NK-92 treated with Interleukin-12 subunit alpha and Interleukin-12 subunit beta, amount 100 ng/mL, for 24 hours (cell line): ENCODE measurements at regions not wholly inside any gene's neighbourhood (a gene's known extent, or its start where the extent isn't known, plus 50 kb on each side); places are given as distances from the start of the nearest gene placed in this dataset.

Experiments
- DNase-seq: peaks from one replicate; lab custom pipeline; 2025; lab: John Stamatoyannopoulos, UW

- no peak for DNase-seq
These were observed 165.5 kb upstream of the OPRM1 start for GRCh38 chr6:153873541-153873940.

GRCh38 chr6:153872946-153873345 is 166.1 kb upstream of the OPRM1 start:
- no peak for DNase-seq

DNA sequence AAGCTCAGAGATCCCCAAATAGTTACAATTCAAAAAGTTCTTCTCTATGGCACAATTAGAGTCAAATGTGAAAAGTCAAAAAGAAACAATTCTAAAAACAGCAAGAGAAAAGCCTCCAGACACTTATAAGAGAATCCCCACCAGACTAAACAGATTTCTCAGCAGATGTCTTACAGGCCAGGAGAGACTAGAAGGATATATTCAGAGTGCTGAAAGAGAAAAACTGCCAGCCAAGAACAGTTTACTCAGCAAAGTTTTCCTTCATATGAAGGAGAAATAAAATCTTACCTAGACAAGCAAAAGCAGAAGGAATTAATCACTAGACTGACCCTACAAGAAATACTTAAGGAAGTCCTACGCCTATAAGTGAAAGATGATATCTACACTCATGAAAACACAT is 176.1 kb upstream of the OPRM1 start:
- no peak for DNase-seq

DNA sequence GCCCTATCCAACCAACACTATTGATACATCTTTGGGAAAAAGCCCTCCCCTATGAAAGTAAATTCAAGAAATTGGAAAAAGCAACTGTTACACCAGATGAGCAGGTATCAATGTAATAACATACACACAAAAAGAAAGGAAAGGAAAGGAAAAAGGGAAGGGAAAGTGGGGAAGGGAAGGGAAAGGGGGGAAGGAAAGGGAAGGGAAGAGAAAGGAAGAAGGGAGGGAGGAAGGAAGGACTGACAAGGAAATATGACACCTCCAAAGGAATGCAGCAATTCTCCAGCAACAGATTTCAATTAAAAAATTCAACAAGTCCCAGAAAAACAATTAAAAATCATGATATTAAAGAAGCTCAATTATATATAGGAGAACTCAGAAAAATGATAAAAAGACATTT is 176.9 kb upstream of the OPRM1 start:
- no peak for DNase-seq

DNA sequence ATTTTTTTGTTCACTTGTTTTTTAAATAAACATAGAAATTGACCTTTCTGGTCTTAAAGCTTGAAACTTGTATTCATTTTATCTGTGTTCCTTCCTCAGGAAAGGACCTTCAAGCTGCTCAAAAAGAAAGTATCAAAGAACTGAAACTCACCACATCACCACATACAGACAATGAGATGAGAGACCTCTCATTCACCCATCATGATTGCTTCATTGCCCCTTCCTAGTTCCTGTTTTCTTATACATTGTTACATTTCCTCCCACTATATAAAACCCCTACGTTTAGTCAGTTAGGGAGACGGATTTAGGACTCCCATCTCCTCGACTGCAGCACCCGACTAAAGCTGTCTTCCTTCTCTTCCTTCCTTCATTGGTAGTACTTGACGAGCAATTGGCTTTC is 180.5 kb upstream of the OPRM1 start:
- no peak for DNase-seq

DNA sequence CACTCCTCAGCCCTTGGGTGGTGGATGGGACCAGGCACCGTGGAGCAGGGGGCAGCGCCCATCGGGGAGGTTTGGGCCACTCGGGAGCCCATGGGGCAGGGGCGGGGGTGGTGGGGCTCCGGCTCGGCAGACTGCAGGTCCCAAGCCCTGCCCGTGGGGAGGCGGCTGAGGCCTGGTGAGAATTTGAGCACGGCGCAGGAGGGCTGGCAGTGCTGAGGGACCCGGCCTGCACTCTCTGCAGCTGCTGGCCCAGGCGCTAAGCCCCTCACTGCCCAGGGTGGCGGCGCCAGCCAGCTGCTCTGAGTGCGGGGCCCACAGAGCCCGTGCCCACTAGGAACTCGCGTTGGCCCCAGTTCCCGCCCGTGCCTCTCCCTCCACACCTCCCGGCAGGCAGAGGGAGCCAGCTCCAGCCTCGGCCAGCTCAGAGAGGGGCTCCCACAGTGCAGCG is 182.1 kb upstream of the OPRM1 start:
- no peak for DNase-seq

- DNase-seq: no peak
These were observed 186.6 kb upstream of the OPRM1 start for GRCh38 chr6:153852481-153852880.

DNA sequence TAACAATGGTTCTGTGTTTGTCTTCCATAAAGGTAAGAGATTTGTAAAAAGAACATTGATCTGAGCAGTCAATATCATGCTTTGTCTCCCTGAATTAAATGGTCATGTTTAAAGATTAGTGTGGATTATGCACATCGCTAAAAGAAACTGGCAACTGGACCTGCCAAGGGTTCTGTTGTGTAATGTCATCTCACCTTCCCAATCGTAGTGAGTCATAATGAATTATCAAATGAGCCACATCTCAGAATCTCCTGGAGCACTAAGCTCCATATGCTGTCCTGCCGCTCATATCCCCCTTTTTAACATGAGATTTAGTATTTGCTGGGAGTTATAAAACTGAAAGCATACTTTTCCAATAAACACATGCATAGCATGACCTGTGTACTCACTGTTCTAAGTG is 187.0 kb upstream of the OPRM1 start:
- DNase-seq: no peak

- DNase-seq: no peak
These were observed 189.8 kb upstream of the OPRM1 start for GRCh38 chr6:153849072-153849779.

DNA sequence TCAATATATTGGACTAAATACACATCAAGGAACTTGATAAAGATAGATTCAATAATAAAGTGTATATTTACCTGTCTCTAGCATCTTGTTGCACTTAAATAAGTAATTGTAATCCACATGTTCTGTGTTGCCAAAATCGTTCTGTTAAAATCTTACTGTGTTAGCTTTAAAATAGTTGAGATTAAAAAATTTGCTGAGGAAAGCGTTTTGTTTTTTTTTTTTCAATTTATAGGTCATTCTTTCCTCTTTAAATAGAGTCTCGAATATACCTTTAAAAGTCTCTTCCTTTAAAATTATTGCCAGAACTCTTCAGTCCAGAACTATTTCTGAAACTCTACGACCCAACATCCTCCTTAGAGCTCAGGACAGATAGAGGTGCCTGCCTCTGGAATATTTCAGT is 195.6 kb upstream of the OPRM1 start:
- no peak for DNase-seq

- no peak for DNase-seq
These were observed 196.5 kb upstream of the OPRM1 start for GRCh38 chr6:153842491-153842890.

DNA sequence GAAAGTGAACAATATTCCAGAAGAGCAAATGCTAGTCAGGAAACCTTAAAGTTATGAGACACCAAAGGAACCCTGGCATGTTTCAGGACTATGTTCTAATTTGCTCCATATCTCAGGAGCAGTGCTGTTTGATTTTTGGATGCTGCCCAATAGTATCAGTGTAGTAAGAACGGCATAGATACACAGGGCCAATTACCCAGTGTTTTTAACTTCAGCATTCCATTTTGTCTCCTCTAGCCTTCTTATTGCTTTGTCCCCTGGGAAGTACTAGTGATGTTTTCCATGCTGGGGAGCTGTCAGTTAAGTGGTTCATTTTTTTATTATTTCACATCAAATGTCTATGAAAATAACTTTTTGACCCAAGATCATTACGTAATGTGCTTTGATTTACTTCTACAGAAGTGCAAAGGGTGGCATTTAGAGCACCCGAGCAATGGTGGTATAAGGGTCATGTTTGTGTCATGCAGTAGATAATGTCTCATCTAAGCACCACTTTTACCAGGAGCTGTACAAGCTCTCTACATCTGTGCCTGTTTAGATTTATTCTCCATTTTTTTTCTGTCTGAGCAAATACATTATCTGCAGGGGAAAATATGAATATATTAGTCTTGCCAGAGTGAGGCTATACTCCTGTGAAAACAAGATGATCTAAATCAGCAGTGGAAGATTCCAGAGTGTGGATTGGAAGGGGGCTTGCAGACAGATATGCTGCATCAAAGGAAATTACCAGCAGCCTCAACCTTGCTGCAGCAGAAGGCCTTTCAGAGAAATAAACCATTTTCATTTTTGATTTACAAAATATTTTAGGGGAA is 198.8 kb upstream of the OPRM1 start:
- DNase-seq: no peak

DNA sequence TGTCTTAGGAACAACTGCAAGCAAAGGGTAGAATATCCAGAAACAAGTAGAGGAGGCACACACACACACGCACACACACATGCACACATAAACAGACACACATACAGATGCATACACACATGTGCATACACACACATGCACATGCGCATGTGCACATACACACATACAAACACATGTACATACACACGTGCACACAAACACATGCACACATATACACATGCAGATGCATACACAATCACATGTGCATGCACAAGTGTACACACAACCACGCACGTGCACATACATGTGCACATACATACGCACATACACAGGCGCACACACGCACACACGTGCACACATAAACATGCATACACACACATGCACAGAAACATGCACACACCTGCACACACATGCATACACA is 206.5 kb upstream of the OPRM1 start:
- no peak for DNase-seq

GRCh38 chr6:153831350-153832078 is 207.5 kb upstream of the OPRM1 start:
- DNase-seq: no peak

DNA sequence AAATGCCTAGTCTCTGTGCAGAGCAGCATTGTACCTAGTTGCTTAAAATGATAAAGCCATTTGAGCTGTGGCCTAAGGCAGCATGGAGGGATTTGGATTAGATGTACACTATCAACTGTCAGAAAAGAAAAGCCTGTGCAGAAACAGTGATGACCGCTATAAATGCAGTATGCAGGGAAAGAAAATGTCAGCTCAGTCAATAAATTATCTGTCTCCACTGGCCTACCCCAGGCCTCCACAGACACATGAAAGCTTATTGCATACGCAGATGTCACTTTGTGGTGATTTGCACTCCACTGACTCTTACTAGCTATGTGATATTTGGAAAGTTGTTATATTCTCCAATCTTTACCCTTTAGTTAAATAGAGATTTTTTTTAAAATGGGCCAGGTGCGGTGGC is 221.9 kb upstream of the OPRM1 start:
- no peak for DNase-seq

GRCh38 chr6:153816366-153816765 is 222.7 kb upstream of the OPRM1 start:
- DNase-seq: no peak

GRCh38 chr6:153814136-153814535 is 224.9 kb upstream of the OPRM1 start:
- no peak for DNase-seq

- no peak for DNase-seq
These were observed 234.2 kb upstream of the OPRM1 start for GRCh38 chr6:153804755-153805330.

- no peak for DNase-seq
These were observed 237.1 kb upstream of the OPRM1 start for GRCh38 chr6:153801917-153802316.

GRCh38 chr6:153800580-153801188 is 238.4 kb upstream of the OPRM1 start:
- no peak for DNase-seq

DNA sequence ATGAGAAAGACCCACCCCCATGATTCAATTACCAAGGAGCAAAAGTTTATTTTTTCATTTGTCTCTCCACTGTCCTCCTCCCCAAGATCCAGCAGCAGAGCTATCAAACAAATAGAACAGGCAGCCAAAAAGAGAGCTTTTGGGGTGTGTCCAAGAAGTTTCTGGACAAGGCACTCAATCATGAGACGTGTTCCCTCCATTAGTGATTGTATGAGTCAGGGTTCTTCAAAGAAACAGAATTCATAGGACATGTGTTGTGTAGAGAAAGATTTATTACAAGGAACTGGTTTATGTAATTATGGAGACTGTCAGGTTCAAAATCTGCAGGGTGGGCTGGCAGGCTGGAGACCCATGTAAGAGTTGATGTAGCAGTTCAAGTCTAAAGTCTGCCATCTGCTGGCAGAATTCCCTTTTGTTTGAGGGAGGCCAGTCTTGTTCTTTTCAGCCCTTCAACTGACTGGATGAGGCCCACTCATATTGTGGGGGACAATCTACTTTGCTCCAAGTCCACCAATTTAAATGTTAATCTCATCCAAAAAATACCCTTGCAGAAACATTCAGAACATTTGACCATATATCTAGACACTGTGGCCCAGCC is 248.1 kb upstream of the OPRM1 start:
- DNase-seq: no peak

DNA sequence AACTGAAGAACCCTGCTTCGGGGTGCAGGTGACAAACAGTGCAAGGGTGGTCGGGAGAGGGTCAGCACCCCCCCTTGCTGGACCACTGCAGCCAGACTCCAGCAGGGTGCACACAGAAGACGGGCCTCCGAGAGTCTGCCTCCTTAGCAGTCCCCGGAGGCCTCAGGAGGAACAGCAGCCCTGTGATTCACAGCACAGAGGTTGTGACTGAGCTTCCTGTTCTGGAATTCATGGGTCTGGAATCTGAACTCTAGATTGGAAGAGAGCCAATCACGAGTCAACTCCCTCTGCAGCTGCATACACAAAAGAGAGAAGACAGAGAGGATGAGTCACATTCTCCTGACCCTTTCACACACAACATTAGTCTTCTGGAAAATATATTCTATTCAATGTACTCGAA is 249.0 kb upstream of the OPRM1 start:
- DNase-seq: no peak
